HG03064 (cell line): ENCODE measurements at regions not wholly inside any gene's neighbourhood (a gene's known extent, or its start where the extent isn't known, plus 50 kb on each side); places are given as distances from the start of the nearest gene placed in this dataset.
"Not testable (repeated sequence)": the region's sequence is repeated elsewhere in the genome, so short reads cannot be mapped to it uniquely, and the experiment has no call there.

Experiments used
- ATAC-seq: cut with Tn5 transposase; IDR thresholded peaks from one replicate; pipeline ENCODE4 v1.9.1; 2021; ENCODE audit warnings: low read depth; ENCODE audit not compliant: unreplicated experiment

- ATAC-seq: no peak
These were observed 59.2 kb upstream of the ADGRB3 start for GRCh38 chr6:68575765-68576439.

- no peak for ATAC-seq
These were observed 62.1 kb upstream of the ADGRB3 start for GRCh38 chr6:68572975-68573374.

- ATAC-seq: no peak
These were observed 62.6 kb upstream of the ADGRB3 start for GRCh38 chr6:68572525-68572924.

- ATAC-seq: no peak
These were observed 75.4 kb upstream of the ADGRB3 start for GRCh38 chr6:68559716-68560115.

GRCh38 chr6:68559070-68559469 lies 76.0 kb upstream of the ADGRB3 start:
- ATAC-seq: no peak

- no peak for ATAC-seq
These were observed 88.5 kb upstream of the ADGRB3 start for GRCh38 chr6:68546620-68547019.

GRCh38 chr6:68544450-68544849 lies 90.6 kb upstream of the ADGRB3 start:
- ATAC-seq: no peak

GRCh38 chr6:68533339-68533795 lies 101.7 kb upstream of the ADGRB3 start:
- no peak for ATAC-seq

GRCh38 chr6:68527691-68528090 lies 107.4 kb upstream of the ADGRB3 start:
- no peak for ATAC-seq

GRCh38 chr6:68506911-68507310 lies 128.2 kb upstream of the ADGRB3 start:
- no peak for ATAC-seq

- ATAC-seq: no peak
These were observed 132.1 kb upstream of the ADGRB3 start for GRCh38 chr6:68502946-68503345.

GRCh38 chr6:68497927-68498326 lies 137.2 kb upstream of the ADGRB3 start:
- no peak for ATAC-seq

- not testable (repeated sequence) for ATAC-seq
These were observed 140.2 kb upstream of the ADGRB3 start for GRCh38 chr6:68494880-68495279.

GRCh38 chr6:68476611-68477010 lies 158.5 kb upstream of the ADGRB3 start:
- ATAC-seq: no peak

- no peak for ATAC-seq
These were observed 161.5 kb upstream of the ADGRB3 start for GRCh38 chr6:68473433-68474210.

- no peak for ATAC-seq
These were observed 166.7 kb upstream of the ADGRB3 start for GRCh38 chr6:68468244-68468884.

GRCh38 chr6:68458447-68458846 lies 176.6 kb upstream of the ADGRB3 start:
- no peak for ATAC-seq

GRCh38 chr6:68447112-68447511 lies 188.0 kb upstream of the ADGRB3 start:
- ATAC-seq: no peak

GRCh38 chr6:68445926-68446325 lies 189.2 kb upstream of the ADGRB3 start:
- no peak for ATAC-seq

GRCh38 chr6:68443704-68444103 lies 191.4 kb upstream of the ADGRB3 start:
- ATAC-seq: no peak

GRCh38 chr6:68427630-68428029 lies 207.5 kb upstream of the ADGRB3 start:
- ATAC-seq: no peak

GRCh38 chr6:68410021-68410420 lies 225.1 kb upstream of the ADGRB3 start:
- ATAC-seq: no peak
